ENCODE measurements at regions not wholly inside any gene's neighbourhood (a gene's known extent, or its start where the extent isn't known, plus 50 kb on each side); places are given as distances from the start of the nearest gene placed in this dataset.

GRCh38 chr2:171210864-171211431, 50.3 kb upstream of the TLK1 start:
- TF ChIP-seq POLR2A (IDR thresholded peaks at IDR 0.05; ENCODE audit: low read depth, low read length) (no peak), POLR2AphosphoS5 (IDR thresholded peaks at IDR 0.05; ENCODE audit: low read depth, low read length) (no peak), PAX5 (IDR thresholded peaks at IDR 0.05; ENCODE audit: insufficient read depth, low read length, severe bottlenecking) (no peak), TAF1 (IDR thresholded peaks at IDR 0.05; ENCODE audit: low read depth, low read length) (no peak), SPI1 (IDR thresholded peaks at IDR 0.05; ENCODE audit: low read depth, low read length) (peak; percentile 98)

All from GM12891 (cell line).